GM12865 (cell line): ENCODE measurements at regions not wholly inside any gene's neighbourhood (a gene's known extent, or its start where the extent isn't known, plus 50 kb on each side); places are given as distances from the start of the nearest gene placed in this dataset.

Experiments
- DNase-seq: peaks from one replicate; pipeline ENCODE4 v3.0.0; 2010; ENCODE audit warnings: low read depth
- H3K4me3 ChIP-seq: 2 replicates; pipeline ENCODE4 v1.5.1; 2011; ENCODE audit warnings: mild to moderate bottlenecking, low read depth, low read length, control low read depth
- CTCF ChIP-seq: IDR thresholded peaks from 2 replicates; pipeline ENCODE4 v1.5.1; 2011; ENCODE audit warnings: low read length, control low read depth, low read depth, inconsistent platforms; ENCODE audit not compliant: insufficient read depth; ENCODE audit errors: missing control alignments

- DNase-seq, result no peak
Measured at GRCh38 chr21:28431022-28431421, 561.7 kb downstream of the LTN1 start.

GRCh38 chr21:28429161-28429560 is 563.5 kb downstream of the LTN1 start:
- no peak for DNase-seq
- no peak for TF ChIP-seq CTCF
- no peak overlapping the region for H3K4me3 ChIP-seq

More at GRCh38 chr21:28431022-28431421, 561.7 kb downstream of the LTN1 start:
- TF ChIP-seq CTCF, result no peak
- no peak overlapping the region for H3K4me3 ChIP-seq

- DNase-seq, result no peak
- no peak overlapping the region for H3K4me3 ChIP-seq
- no peak for TF ChIP-seq CTCF
Measured at GRCh38 chr21:28427394-28428022, 565.2 kb downstream of the LTN1 start.

- no peak for DNase-seq
- no peak overlapping the region for H3K4me3 ChIP-seq
- no peak for TF ChIP-seq CTCF
Measured at GRCh38 chr21:28426545-28426944, 566.1 kb downstream of the LTN1 start.

GRCh38 chr21:28423521-28424190 is 569.0 kb downstream of the LTN1 start:
- no peak for TF ChIP-seq CTCF
- H3K4me3 ChIP-seq, result no peak overlapping the region
- DNase-seq, result no peak

- DNase-seq, result no peak
- no peak for TF ChIP-seq CTCF
- no peak overlapping the region for H3K4me3 ChIP-seq
Measured at GRCh38 chr21:28421716-28422524, 570.8 kb downstream of the LTN1 start.
